ENCODE measurements at regions not wholly inside any gene's neighbourhood (a gene's known extent, or its start where the extent isn't known, plus 50 kb on each side); places are given as distances from the start of the nearest gene placed in this dataset.
"Not testable (repeated sequence)": the region's sequence is repeated elsewhere in the genome, so short reads cannot be mapped to it uniquely, and the experiment has no call there.

DNA sequence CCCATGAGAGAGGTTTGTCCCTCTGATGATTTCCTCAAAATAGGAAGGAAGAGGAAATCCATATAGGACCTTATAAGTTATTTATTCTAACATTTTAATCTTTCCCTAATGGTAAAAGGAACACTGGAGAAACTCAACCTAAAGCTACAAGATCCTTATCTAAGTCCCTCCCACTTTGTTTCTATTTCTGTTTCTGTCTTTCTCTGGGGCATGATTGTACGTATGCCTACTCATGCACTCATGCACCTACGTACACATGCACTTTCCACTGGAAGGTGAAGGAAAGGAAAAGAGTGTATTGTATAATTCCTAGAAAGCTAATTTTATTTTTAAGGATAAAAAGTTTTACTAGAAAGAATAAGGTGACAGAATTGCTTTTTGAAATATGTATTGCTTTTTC, 125.0 kb downstream of the RAB38 start:
- TF ChIP-seq EZH2phosphoT487 (IDR thresholded peaks at IDR 0.05; ENCODE audit: borderline replicate concordance) = no peak
- TF ChIP-seq, protein P1, sequence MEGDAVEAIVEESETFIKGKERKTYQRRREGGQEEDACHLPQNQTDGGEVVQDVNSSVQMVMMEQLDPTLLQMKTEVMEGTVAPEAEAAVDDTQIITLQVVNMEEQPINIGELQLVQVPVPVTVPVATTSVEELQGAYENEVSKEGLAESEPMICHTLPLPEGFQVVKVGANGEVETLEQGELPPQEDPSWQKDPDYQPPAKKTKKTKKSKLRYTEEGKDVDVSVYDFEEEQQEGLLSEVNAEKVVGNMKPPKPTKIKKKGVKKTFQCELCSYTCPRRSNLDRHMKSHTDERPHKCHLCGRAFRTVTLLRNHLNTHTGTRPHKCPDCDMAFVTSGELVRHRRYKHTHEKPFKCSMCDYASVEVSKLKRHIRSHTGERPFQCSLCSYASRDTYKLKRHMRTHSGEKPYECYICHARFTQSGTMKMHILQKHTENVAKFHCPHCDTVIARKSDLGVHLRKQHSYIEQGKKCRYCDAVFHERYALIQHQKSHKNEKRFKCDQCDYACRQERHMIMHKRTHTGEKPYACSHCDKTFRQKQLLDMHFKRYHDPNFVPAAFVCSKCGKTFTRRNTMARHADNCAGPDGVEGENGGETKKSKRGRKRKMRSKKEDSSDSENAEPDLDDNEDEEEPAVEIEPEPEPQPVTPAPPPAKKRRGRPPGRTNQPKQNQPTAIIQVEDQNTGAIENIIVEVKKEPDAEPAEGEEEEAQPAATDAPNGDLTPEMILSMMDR (conservative IDR thresholded peaks at IDR 0.05; ENCODE audit: low read length) = no peak
- Histone ChIP-seq H3K36me3 (ENCODE audit: insufficient read depth, low read length) (no peaks in the 10 kb centered on the region), H3K79me2 (ENCODE audit: insufficient read depth, low read length) (no peaks in the 10 kb centered on the region), H3K9ac (ENCODE audit: low read depth, low read length, poor library complexity, severe bottlenecking) (no peak overlapping the region), H3F3A (ENCODE audit: low read depth) (no peaks in the 10 kb centered on the region), H3K27me3 (ENCODE audit: insufficient read depth, low read length, poor library complexity, severe bottlenecking) (no peaks in the 10 kb centered on the region), H3K4me2 (ENCODE audit: low read depth, low read length, poor library complexity, severe bottlenecking) (peak overlapping the region; percentile 21), H4K20me1 (ENCODE audit: insufficient read depth, low read length, poor library complexity, severe bottlenecking) (no peaks in the 10 kb centered on the region), H2AFZ (ENCODE audit: low read length) (peak overlapping the region; percentile 33; the same call in 1 of the 2 replicates), H3K4me1 (ENCODE audit: insufficient read depth, low read length, poor library complexity, severe bottlenecking) (peaks cover 11% of the 10 kb centered on the region), H3K9me3 (ENCODE audit: insufficient read depth, low read depth, low read length) (no peaks in the 10 kb centered on the region), H3K4me3 (ENCODE audit: low read length, poor library complexity, severe bottlenecking) (no peak overlapping the region), H3K9me2 (replicated peaks; ENCODE audit: low read depth, low read length) (no peaks in the 10 kb centered on the region)

DNA sequence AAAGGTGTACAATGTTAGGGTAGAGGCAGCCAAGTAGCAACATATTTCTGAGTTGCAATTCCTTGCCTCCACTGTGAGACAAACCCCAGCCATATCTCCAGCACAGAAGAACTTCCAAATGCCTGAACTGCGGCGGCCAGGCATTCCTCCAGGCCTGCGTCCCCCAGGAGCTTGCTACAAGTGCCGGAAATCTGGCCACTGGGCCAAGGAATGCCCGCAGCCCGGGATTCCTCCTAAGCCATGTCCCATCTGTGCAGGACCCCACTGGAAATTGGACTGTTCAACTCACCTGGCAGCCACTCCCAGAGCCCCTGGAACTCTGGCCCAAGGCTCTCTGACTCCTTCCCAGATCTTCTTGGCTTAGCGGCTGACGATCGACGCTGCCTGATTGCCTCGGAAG, 130.0 kb downstream of the RAB38 start:
- H3K36me3 ChIP-seq (ENCODE audit: insufficient read depth, low read length); H3K9ac ChIP-seq (ENCODE audit: low read depth, low read length, poor library complexity, severe bottlenecking); H3K9me3 ChIP-seq (ENCODE audit: insufficient read depth, low read depth, low read length); H4K20me1 ChIP-seq (ENCODE audit: insufficient read depth, low read length, poor library complexity, severe bottlenecking); H3K4me3 ChIP-seq (ENCODE audit: low read length, poor library complexity, severe bottlenecking); H3K27me3 ChIP-seq (ENCODE audit: insufficient read depth, low read length, poor library complexity, severe bottlenecking); H3F3A ChIP-seq (ENCODE audit: low read depth); H3K79me2 ChIP-seq (ENCODE audit: insufficient read depth, low read length); H3K9me2 ChIP-seq (replicated peaks; ENCODE audit: low read depth, low read length); H3K4me2 ChIP-seq (ENCODE audit: low read depth, low read length, poor library complexity, severe bottlenecking); H2AFZ ChIP-seq (ENCODE audit: low read length): not testable (repeated sequence)
- peaks cover 13% of the 10 kb centered on the region for H3K4me1 ChIP-seq (ENCODE audit: insufficient read depth, low read length, poor library complexity, severe bottlenecking)

DNA sequence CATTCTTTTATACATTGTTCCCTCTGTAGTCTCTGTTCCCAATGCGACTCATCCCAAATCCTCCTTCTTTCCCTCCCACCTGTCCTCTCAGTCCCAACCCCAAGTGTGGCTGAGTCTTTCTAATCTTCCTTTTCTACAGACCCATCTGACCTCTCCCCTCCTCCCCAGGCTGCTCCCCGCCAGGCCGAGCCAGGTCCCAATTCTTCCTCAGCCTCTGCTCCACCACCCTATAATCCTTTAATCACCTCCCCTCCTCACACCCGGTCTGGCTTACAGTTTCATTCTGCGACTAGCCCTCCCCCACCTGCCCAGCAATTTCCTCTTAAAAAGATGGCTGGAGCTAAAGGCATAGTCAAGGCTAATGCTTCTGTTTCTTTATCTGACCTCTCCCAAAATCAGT, 130.6 kb downstream of the RAB38 start:
- H3F3A ChIP-seq (ENCODE audit: low read depth); H3K9me2 ChIP-seq (replicated peaks; ENCODE audit: low read depth, low read length); H4K20me1 ChIP-seq (ENCODE audit: insufficient read depth, low read length, poor library complexity, severe bottlenecking); H3K9ac ChIP-seq (ENCODE audit: low read depth, low read length, poor library complexity, severe bottlenecking); H3K4me3 ChIP-seq (ENCODE audit: low read length, poor library complexity, severe bottlenecking); H3K36me3 ChIP-seq (ENCODE audit: insufficient read depth, low read length); H3K27me3 ChIP-seq (ENCODE audit: insufficient read depth, low read length, poor library complexity, severe bottlenecking); H2AFZ ChIP-seq (ENCODE audit: low read length); H3K79me2 ChIP-seq (ENCODE audit: insufficient read depth, low read length); H3K9me3 ChIP-seq (ENCODE audit: insufficient read depth, low read depth, low read length); H3K4me1 ChIP-seq (ENCODE audit: insufficient read depth, low read length, poor library complexity, severe bottlenecking); H3K4me2 ChIP-seq (ENCODE audit: low read depth, low read length, poor library complexity, severe bottlenecking): not testable (repeated sequence)

DNA sequence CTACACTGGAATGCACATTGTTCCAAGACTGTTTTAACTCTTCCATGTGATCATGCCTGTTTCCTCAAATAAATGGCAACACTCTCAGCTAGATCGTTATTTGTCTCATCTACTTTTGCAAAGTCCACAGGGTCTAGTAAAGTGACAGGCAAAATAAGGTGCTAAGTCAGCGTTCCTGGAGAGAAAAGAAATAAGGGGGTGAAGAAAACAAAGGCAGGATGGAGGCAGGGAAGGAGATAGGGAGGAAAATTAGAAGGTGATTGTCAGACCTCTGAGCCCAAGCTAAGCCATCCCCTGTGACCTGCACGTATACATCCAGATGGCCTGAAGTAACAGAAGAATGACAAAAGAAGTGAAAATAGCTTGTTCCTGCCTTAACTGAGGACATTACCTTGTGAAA, 132.1 kb downstream of the RAB38 start:
- Histone ChIP-seq H3K27me3 (ENCODE audit: insufficient read depth, low read length, poor library complexity, severe bottlenecking) (no peaks in the 10 kb centered on the region), H3K9ac (ENCODE audit: low read depth, low read length, poor library complexity, severe bottlenecking) (no peak overlapping the region), H3K36me3 (ENCODE audit: insufficient read depth, low read length) (no peaks in the 10 kb centered on the region), H3K79me2 (ENCODE audit: insufficient read depth, low read length) (no peaks in the 10 kb centered on the region), H3K9me3 (ENCODE audit: insufficient read depth, low read depth, low read length) (no peaks in the 10 kb centered on the region), H3K4me1 (ENCODE audit: insufficient read depth, low read length, poor library complexity, severe bottlenecking) (peaks cover 9% of the 10 kb centered on the region), H4K20me1 (ENCODE audit: insufficient read depth, low read length, poor library complexity, severe bottlenecking) (no peaks in the 10 kb centered on the region), H3F3A (ENCODE audit: low read depth) (no peaks in the 10 kb centered on the region), H3K4me2 (ENCODE audit: low read depth, low read length, poor library complexity, severe bottlenecking) (no peak overlapping the region), H3K4me3 (ENCODE audit: low read length, poor library complexity, severe bottlenecking) (no peak overlapping the region), H2AFZ (ENCODE audit: low read length) (peak overlapping the region; percentile 42), H3K9me2 (replicated peaks; ENCODE audit: low read depth, low read length) (no peaks in the 10 kb centered on the region)
- no peak for TF ChIP-seq EZH2phosphoT487 (IDR thresholded peaks at IDR 0.05; ENCODE audit: borderline replicate concordance)
- TF ChIP-seq, protein P1 (conservative IDR thresholded peaks at IDR 0.05; ENCODE audit: low read length) = no peak
